ENCODE measurements at regions not wholly inside any gene's neighbourhood (a gene's known extent, or its start where the extent isn't known, plus 50 kb on each side); places are given as distances from the start of the nearest gene placed in this dataset.

DNA sequence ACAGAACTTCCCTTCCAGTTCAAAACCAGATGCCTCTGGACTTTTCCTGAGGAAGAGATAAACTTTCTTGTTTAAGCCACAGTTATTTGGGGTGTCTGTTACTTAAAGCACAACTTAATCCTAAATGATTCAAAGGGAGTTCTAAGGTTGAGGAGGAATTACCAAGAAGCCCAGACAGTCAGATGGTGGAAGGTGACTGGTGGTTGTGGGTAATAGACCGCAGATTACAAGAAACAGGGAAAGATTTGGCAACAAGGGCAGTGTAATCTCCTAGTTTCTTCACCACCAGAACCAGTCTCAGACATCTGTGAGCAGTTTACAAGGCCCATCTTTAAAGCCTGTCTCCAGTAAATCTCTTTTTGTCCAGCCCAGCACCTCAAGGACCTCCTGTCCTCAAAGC, 130.1 kb upstream of the CTTNBP2NL start:
- H3K36me3 ChIP-seq (ENCODE audit: low read depth): no peaks in the 10 kb centered on the region
- no peak overlapping the region for H3K27ac ChIP-seq (ENCODE audit: poor library complexity, severe bottlenecking)
- TF ChIP-seq, protein P1, sequence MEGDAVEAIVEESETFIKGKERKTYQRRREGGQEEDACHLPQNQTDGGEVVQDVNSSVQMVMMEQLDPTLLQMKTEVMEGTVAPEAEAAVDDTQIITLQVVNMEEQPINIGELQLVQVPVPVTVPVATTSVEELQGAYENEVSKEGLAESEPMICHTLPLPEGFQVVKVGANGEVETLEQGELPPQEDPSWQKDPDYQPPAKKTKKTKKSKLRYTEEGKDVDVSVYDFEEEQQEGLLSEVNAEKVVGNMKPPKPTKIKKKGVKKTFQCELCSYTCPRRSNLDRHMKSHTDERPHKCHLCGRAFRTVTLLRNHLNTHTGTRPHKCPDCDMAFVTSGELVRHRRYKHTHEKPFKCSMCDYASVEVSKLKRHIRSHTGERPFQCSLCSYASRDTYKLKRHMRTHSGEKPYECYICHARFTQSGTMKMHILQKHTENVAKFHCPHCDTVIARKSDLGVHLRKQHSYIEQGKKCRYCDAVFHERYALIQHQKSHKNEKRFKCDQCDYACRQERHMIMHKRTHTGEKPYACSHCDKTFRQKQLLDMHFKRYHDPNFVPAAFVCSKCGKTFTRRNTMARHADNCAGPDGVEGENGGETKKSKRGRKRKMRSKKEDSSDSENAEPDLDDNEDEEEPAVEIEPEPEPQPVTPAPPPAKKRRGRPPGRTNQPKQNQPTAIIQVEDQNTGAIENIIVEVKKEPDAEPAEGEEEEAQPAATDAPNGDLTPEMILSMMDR (IDR thresholded peaks at IDR 0.05; ENCODE audit: poor library complexity, severe bottlenecking): no peak
- no peaks in the 10 kb centered on the region for H3K9me3 ChIP-seq (ENCODE audit: severe bottlenecking)
- no peaks in the 10 kb centered on the region for H3K27me3 ChIP-seq (ENCODE audit: insufficient read depth, poor library complexity, severe bottlenecking)
- H3K4me1 ChIP-seq (ENCODE audit: insufficient read depth, poor library complexity, severe bottlenecking): no peaks in the 10 kb centered on the region
- H3K4me3 ChIP-seq (ENCODE audit: severe bottlenecking): no peak overlapping the region
- ATAC-seq (ENCODE audit: low read depth) (no peak), DNase-seq (ENCODE audit: low spot score) (no peak)

- DNase-seq (ENCODE audit: low spot score): no peak
- H3K4me1 ChIP-seq (ENCODE audit: insufficient read depth, poor library complexity, severe bottlenecking): no peaks in the 10 kb centered on the region
- TF ChIP-seq, protein P1 (IDR thresholded peaks at IDR 0.05; ENCODE audit: poor library complexity, severe bottlenecking): no peak
- ATAC-seq (ENCODE audit: low read depth): no peak
- H3K36me3 ChIP-seq (ENCODE audit: low read depth): no peaks in the 10 kb centered on the region
- no peak overlapping the region for H3K27ac ChIP-seq (ENCODE audit: poor library complexity, severe bottlenecking)
- no peak overlapping the region for H3K4me3 ChIP-seq (ENCODE audit: severe bottlenecking)
- no peaks in the 10 kb centered on the region for H3K27me3 ChIP-seq (ENCODE audit: insufficient read depth, poor library complexity, severe bottlenecking)
- no peaks in the 10 kb centered on the region for H3K9me3 ChIP-seq (ENCODE audit: severe bottlenecking)
Measured at GRCh38 chr1:112267206-112267605, 128.8 kb upstream of the CTTNBP2NL start.

- Histone ChIP-seq H3K27ac (ENCODE audit: poor library complexity, severe bottlenecking) (no peak overlapping the region), H3K4me3 (ENCODE audit: severe bottlenecking) (no peak overlapping the region), H3K36me3 (ENCODE audit: low read depth) (no peaks in the 10 kb centered on the region), H3K4me1 (ENCODE audit: insufficient read depth, poor library complexity, severe bottlenecking) (no peaks in the 10 kb centered on the region), H3K27me3 (ENCODE audit: insufficient read depth, poor library complexity, severe bottlenecking) (no peaks in the 10 kb centered on the region), H3K9me3 (ENCODE audit: severe bottlenecking) (no peaks in the 10 kb centered on the region)
- ATAC-seq (ENCODE audit: low read depth) (no peak), DNase-seq (ENCODE audit: low spot score) (no peak)
- TF ChIP-seq, protein P1 (IDR thresholded peaks at IDR 0.05; ENCODE audit: poor library complexity, severe bottlenecking): no peak
Measured at GRCh38 chr1:112267929-112268328, 128.1 kb upstream of the CTTNBP2NL start.

- Histone ChIP-seq H3K4me3 (ENCODE audit: severe bottlenecking) (no peak overlapping the region), H3K36me3 (ENCODE audit: low read depth) (no peaks in the 10 kb centered on the region), H3K27me3 (ENCODE audit: insufficient read depth, poor library complexity, severe bottlenecking) (no peaks in the 10 kb centered on the region), H3K27ac (ENCODE audit: poor library complexity, severe bottlenecking) (no peak overlapping the region), H3K9me3 (ENCODE audit: severe bottlenecking) (no peaks in the 10 kb centered on the region), H3K4me1 (ENCODE audit: insufficient read depth, poor library complexity, severe bottlenecking) (no peaks in the 10 kb centered on the region)
- TF ChIP-seq, protein P1 (IDR thresholded peaks at IDR 0.05; ENCODE audit: poor library complexity, severe bottlenecking): no peak
- DNase-seq (ENCODE audit: low spot score) (no peak), ATAC-seq (ENCODE audit: low read depth) (no peak)
Measured at GRCh38 chr1:112268408-112268807, 127.6 kb upstream of the CTTNBP2NL start.

DNA sequence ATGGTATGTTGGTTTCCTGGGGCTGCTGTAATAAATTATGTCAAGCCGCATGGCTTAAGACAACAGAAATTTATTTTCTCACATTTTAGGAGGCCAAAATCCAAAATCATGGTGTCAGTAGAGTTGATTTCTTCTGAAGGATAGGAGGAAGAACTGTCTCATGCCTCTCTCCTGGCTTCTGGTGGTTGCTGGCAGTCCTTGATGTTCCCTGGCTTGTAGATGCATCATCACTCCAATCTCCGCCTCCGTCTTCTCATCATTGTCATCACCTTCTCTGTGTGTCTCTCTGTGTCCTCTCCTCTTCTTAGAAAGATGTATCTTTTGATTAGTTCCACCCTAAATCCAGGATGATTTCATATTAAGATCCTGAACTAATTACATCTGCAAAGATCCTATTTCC, 124.7 kb upstream of the CTTNBP2NL start:
- H3K4me3 ChIP-seq (ENCODE audit: severe bottlenecking): no peak overlapping the region
- DNase-seq (ENCODE audit: low spot score) (no peak), ATAC-seq (ENCODE audit: low read depth) (no peak)
- TF ChIP-seq, protein P1 (IDR thresholded peaks at IDR 0.05; ENCODE audit: poor library complexity, severe bottlenecking): no peak
- H3K27me3 ChIP-seq (ENCODE audit: insufficient read depth, poor library complexity, severe bottlenecking): no peaks in the 10 kb centered on the region
- H3K27ac ChIP-seq (ENCODE audit: poor library complexity, severe bottlenecking): no peak overlapping the region
- H3K9me3 ChIP-seq (ENCODE audit: severe bottlenecking): no peaks in the 10 kb centered on the region
- no peaks in the 10 kb centered on the region for H3K36me3 ChIP-seq (ENCODE audit: low read depth)
- H3K4me1 ChIP-seq (ENCODE audit: insufficient read depth, poor library complexity, severe bottlenecking): no peaks in the 10 kb centered on the region
